Peyer's patch (tissue), 4 donors: ENCODE measurements at regions not wholly inside any gene's neighbourhood (a gene's known extent, or its start where the extent isn't known, plus 50 kb on each side); places are given as distances from the start of the nearest gene placed in this dataset.
"Not testable (repeated sequence)": the region's sequence is repeated elsewhere in the genome, so short reads cannot be mapped to it uniquely, and the experiment has no call there.

ENCODE experiments used
- DNase-seq, 3 donors: peaks; one replicate each; pipeline ENCODE4 v3.0.0-alpha.2; 2017 to 2019
- H3K27ac ChIP-seq, 4 donors: fragments of 200-600 bp; sonication (generic); one replicate each; pipeline ENCODE4 v1.5.1; 2016 to 2019
- H3K27me3 ChIP-seq, 2 donors: fragments of 200-600 bp; sonication (generic); one replicate each; pipeline ENCODE4 v1.5.1; 2019
- H3K36me3 ChIP-seq, 3 donors: fragments of 200-600 bp; sonication (generic); one replicate each; pipeline ENCODE4 v1.5.1; 2016 to 2019
- H3K4me1 ChIP-seq, 4 donors: fragments of 200-600 bp; sonication (generic); one replicate each; pipeline ENCODE4 v1.5.1; 2016 to 2019
- H3K4me3 ChIP-seq, 4 donors: fragments of 200-600 bp; sonication (generic); 1 replicate in 3 of 4; 2 replicates in 1 of 4; pipeline ENCODE4 v1.5.1; 2016 to 2019; ENCODE audit warnings: mild to moderate bottlenecking in 1 of 4
- H3K9me3 ChIP-seq, 4 donors: fragments of 200-600 bp; sonication (generic); one replicate each; pipeline ENCODE4 v1.5.1; 2016 to 2019; ENCODE audit warnings: mild to moderate bottlenecking in 1 of 4
- POLR2A ChIP-seq, 2 donors: fragments of 450-650 bp; IDR thresholded peaks; one replicate each; pipeline ENCODE4 v1.5.1; 2017; ENCODE audit warnings: antibody characterized with exemption in 2 of 2, mild to moderate bottlenecking in 2 of 2, moderate library complexity in 2 of 2
- TF ChIP-seq, protein P1 (sequence below), 6 experiments: fragments of 450-650 bp in 4 of 6; fragments of 200-600 bp in 2 of 6; sonication (generic) in 1 of 6; IDR thresholded peaks; one replicate each; pipeline ENCODE4 v1.5.1; 2017 to 2019; ENCODE audit warnings: antibody characterized with exemption in 6 of 6, mild to moderate bottlenecking in 3 of 6, moderate library complexity in 1 of 6

DNA sequence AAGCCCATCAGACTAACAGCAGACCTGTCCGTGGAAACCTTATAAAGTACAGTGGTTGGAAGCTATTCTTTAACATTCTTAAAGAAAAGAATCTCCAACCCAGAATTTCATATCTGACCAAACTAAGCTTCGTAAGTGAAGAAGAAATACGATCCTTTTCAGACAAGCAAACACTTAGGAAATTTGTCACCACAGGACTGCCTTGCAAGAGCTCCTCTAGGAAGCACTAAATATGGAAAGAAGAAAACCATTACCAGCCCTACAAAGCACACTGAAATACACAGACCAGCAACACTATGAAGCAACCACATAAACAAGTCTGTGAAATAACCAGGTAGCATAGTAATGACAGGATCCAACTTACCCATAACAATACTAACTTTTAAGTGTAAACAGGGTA is 177.7 kb upstream of the PRSS1 start:
- TF ChIP-seq, protein P1, sequence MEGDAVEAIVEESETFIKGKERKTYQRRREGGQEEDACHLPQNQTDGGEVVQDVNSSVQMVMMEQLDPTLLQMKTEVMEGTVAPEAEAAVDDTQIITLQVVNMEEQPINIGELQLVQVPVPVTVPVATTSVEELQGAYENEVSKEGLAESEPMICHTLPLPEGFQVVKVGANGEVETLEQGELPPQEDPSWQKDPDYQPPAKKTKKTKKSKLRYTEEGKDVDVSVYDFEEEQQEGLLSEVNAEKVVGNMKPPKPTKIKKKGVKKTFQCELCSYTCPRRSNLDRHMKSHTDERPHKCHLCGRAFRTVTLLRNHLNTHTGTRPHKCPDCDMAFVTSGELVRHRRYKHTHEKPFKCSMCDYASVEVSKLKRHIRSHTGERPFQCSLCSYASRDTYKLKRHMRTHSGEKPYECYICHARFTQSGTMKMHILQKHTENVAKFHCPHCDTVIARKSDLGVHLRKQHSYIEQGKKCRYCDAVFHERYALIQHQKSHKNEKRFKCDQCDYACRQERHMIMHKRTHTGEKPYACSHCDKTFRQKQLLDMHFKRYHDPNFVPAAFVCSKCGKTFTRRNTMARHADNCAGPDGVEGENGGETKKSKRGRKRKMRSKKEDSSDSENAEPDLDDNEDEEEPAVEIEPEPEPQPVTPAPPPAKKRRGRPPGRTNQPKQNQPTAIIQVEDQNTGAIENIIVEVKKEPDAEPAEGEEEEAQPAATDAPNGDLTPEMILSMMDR (IDR thresholded peaks at IDR 0.05): no peak
- TF ChIP-seq POLR2A (IDR thresholded peaks at IDR 0.05): no peak

DNA sequence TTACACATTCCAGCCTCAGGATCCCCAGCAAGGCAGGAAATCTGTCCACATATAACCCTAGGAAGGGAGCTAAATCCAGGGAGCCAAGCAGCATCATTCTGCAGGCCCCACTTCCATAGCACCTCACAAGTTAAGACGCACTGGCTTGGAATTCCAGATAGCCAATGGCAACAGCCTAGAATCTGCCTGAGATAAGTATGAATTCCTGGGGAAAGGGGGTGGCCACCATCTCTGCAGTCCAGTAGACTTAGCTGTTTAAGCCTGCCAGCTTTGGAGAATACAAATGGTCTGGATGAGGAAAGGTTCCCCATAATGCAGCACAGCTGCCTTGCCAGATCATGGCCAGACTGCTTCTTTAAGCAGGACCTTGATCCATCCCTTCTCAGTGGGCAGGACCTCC is 179.4 kb upstream of the PRSS1 start:
- no peaks in the 10 kb centered on the region for H3K36me3 ChIP-seq
- no peak for DNase-seq
- H3K27me3 ChIP-seq: no peaks in the 10 kb centered on the region
- no peak overlapping the region for H3K27ac ChIP-seq
- TF ChIP-seq POLR2A (IDR thresholded peaks at IDR 0.05): no peak
- TF ChIP-seq, protein P1 (IDR thresholded peaks at IDR 0.05): no peak
- H3K9me3 ChIP-seq: no peaks in the 10 kb centered on the region
- no peak overlapping the region for H3K4me3 ChIP-seq
- H3K4me1 ChIP-seq: no peaks in the 10 kb centered on the region

More for the DNA sequence above, 177.7 kb upstream of the PRSS1 start:
- H3K4me3 ChIP-seq: no peak overlapping the region
- H3K27me3 ChIP-seq: no peaks in the 10 kb centered on the region
- no peak for DNase-seq
- H3K4me1 ChIP-seq: no peaks in the 10 kb centered on the region
- H3K36me3 ChIP-seq: no peaks in the 10 kb centered on the region
- no peak overlapping the region for H3K27ac ChIP-seq
- H3K9me3 ChIP-seq: no peaks in the 10 kb centered on the region

DNA sequence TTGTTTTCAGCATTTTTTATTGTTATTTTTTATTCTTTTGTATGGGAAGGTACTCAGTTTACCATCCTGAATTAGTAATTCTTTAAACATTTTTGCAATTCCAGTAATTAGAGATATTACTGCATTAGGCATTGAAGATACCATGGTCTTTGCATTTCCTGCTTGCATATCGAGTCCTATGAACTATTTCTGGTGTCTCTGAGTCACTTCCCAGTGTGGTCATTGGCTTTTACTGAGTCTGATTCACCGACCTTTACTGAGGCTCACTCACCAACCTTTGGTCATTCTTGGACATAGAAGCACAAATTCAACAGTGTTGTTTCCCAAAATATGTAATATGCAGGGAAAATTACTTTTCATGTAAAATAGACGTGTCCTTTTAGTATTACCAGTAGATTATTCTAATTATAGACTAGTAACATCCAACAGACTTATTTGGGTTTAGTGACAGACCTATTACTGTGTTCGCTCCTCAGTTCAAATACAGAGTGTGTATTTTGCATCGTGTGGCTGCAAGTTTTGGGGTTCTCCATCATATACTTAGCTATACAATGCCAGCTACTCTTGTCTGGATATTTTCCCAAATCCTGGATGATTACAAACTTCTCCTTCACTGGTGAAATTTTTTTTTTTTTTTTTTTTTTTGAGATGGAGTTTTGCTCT is 180.7 kb upstream of the PRSS1 start:
- no peak overlapping the region for H3K27ac ChIP-seq
- H3K9me3 ChIP-seq: no peaks in the 10 kb centered on the region
- TF ChIP-seq POLR2A (IDR thresholded peaks at IDR 0.05): no peak
- no peaks in the 10 kb centered on the region for H3K4me1 ChIP-seq
- H3K4me3 ChIP-seq: no peak overlapping the region
- no peaks in the 10 kb centered on the region for H3K36me3 ChIP-seq
- no peaks in the 10 kb centered on the region for H3K27me3 ChIP-seq
- no peak for DNase-seq

DNA sequence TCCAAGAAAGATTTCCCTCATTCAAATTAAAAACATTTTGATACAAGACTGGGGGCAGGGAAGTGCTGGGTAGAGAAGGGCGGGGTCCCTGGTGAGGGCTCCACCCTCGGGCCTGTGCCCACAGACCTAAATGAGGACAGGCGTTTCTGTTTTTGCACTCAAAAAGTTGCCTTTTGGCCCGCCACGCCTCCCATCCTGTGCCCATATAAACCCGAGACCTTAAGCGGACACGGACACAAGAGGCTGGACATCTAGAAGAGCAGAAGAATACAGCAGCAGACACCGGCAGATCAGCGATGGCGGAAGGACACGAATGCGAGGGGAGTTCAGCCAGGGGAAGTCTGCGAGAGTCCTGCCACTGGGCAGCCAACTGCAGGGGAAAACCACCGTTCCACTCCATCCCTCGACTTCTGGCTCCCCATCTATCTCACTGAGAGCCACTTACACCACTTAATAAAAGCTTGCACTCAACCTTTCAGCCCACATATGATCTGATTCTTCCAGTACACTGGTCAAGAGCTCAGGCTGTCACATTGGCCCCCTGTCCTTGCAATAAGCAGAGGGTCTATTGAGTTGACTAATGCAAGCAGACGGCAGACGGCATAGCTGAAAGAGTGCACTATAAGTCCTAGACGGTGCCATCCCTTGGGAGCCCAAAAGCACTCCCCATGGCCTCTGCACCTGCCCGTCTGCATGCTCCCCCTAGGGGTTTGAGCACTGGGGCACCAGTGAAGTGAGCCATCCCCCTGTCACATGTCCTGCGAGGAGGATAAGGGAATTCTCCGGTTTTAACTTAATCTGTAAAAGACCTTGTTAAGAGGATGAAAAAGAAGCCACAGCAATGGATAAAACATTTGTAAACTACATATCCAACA is 181.8 kb upstream of the PRSS1 start:
- Histone ChIP-seq H3K27me3 (no peaks in the 10 kb centered on the region), H3K36me3 (no peaks in the 10 kb centered on the region), H3K9me3 (no peaks in the 10 kb centered on the region), H3K4me1 (no peaks in the 10 kb centered on the region), H3K27ac (no peak overlapping the region), H3K4me3 (no peak overlapping the region)
- no peak for TF ChIP-seq POLR2A (IDR thresholded peaks at IDR 0.05)
- TF ChIP-seq, protein P1 (IDR thresholded peaks at IDR 0.05): no peak
- DNase-seq: no peak

DNA sequence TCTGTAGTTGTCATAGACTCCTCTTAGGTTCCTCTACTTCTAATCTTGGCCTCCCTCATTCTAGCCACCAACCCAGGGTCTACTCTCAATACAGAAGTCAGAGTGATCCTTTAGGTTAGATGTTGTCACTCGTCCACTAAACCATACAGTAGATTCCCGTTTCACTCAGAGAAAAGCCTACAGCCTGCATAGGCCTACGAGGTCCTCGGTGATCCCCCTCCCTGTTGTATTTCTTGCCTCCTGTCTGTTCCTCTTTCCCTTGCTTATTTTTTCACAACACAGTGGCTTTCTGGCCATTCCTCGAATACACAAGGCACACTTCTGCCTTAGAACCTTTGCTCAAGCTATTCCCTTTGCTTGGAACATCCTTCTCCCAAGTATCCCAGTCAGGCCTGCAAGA is 183.0 kb upstream of the PRSS1 start:
- DNase-seq: no peak
- H3K4me3 ChIP-seq: no peak overlapping the region
- H3K27me3 ChIP-seq: no peaks in the 10 kb centered on the region
- no peaks in the 10 kb centered on the region for H3K9me3 ChIP-seq
- H3K27ac ChIP-seq: no peak overlapping the region
- H3K4me1 ChIP-seq: no peaks in the 10 kb centered on the region
- no peak for TF ChIP-seq POLR2A (IDR thresholded peaks at IDR 0.05)
- TF ChIP-seq, protein P1 (IDR thresholded peaks at IDR 0.05): no peak
- no peaks in the 10 kb centered on the region for H3K36me3 ChIP-seq

DNA sequence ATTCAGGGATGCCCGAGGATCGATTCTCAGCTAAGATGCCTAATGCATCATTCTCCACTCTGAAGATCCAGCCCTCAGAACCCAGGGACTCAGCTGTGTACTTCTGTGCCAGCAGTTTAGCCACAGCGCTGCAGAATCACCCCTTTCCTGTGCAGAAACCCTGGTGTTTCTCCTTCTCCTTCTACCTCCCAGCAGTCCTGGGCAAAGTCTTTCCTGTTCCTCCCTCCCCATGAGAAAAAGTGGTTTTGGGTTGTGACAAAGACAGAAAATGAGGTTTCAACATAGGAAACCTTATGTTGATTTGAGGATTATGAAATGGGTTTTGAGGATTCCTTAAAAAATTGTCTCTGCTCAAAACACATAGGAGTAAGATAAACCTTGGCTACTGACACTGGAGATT is 185.1 kb upstream of the PRSS1 start:
- not testable (repeated sequence) for H3K9me3 ChIP-seq, H3K4me3 ChIP-seq, DNase-seq, H3K36me3 ChIP-seq, H3K27me3 ChIP-seq, H3K27ac ChIP-seq, H3K4me1 ChIP-seq
